ENCODE measurements at regions not wholly inside any gene's neighbourhood (a gene's known extent, or its start where the extent isn't known, plus 50 kb on each side); places are given as distances from the start of the nearest gene placed in this dataset.

GRCh38 chr6:134451529-134451928 is 133.6 kb upstream of the SGK1 start:
- no peaks in the 10 kb centered on the region for H3K36me3 ChIP-seq
- no peaks in the 10 kb centered on the region for H3K27me3 ChIP-seq (replicated peaks; ENCODE audit: insufficient read depth)
- 80% methylated on average over 1 of the region's 1 CpG for WGBS
- H3K4me1 ChIP-seq (replicated peaks): no peaks in the 10 kb centered on the region
- TF ChIP-seq, protein P1, sequence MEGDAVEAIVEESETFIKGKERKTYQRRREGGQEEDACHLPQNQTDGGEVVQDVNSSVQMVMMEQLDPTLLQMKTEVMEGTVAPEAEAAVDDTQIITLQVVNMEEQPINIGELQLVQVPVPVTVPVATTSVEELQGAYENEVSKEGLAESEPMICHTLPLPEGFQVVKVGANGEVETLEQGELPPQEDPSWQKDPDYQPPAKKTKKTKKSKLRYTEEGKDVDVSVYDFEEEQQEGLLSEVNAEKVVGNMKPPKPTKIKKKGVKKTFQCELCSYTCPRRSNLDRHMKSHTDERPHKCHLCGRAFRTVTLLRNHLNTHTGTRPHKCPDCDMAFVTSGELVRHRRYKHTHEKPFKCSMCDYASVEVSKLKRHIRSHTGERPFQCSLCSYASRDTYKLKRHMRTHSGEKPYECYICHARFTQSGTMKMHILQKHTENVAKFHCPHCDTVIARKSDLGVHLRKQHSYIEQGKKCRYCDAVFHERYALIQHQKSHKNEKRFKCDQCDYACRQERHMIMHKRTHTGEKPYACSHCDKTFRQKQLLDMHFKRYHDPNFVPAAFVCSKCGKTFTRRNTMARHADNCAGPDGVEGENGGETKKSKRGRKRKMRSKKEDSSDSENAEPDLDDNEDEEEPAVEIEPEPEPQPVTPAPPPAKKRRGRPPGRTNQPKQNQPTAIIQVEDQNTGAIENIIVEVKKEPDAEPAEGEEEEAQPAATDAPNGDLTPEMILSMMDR (IDR thresholded peaks at IDR 0.05): no peak
- TF ChIP-seq POLR2AphosphoS5 (IDR thresholded peaks at IDR 0.05) (no peak), POLR2A (IDR thresholded peaks at IDR 0.05) (no peak)
- intact Hi-C loops (cut with DNase I): no loop called here
- H3K27ac ChIP-seq: no peak overlapping the region
- no peak for DNase-seq (ENCODE audit: low spot score)
- no peaks in the 10 kb centered on the region for H3K9me3 ChIP-seq
- H3K4me3 ChIP-seq: no peak overlapping the region

- 82% methylated on average over 2 of the region's 2 CpGs for WGBS
- TF ChIP-seq, protein P1 (IDR thresholded peaks at IDR 0.05): no peak
- TF ChIP-seq POLR2A (IDR thresholded peaks at IDR 0.05) (no peak), POLR2AphosphoS5 (IDR thresholded peaks at IDR 0.05) (no peak)
- H3K36me3 ChIP-seq: no peaks in the 10 kb centered on the region
- no peaks in the 10 kb centered on the region for H3K27me3 ChIP-seq (replicated peaks; ENCODE audit: insufficient read depth)
- H3K27ac ChIP-seq: no peak overlapping the region
- no peaks in the 10 kb centered on the region for H3K9me3 ChIP-seq
- intact Hi-C loops (cut with DNase I): no loop called here
- DNase-seq (ENCODE audit: low spot score): no peak
- H3K4me3 ChIP-seq: no peak overlapping the region
- no peaks in the 10 kb centered on the region for H3K4me1 ChIP-seq (replicated peaks)
Measured at GRCh38 chr6:134449781-134450180, 131.9 kb upstream of the SGK1 start.

- no peaks in the 10 kb centered on the region for H3K4me1 ChIP-seq (replicated peaks)
- TF ChIP-seq, protein P1 (IDR thresholded peaks at IDR 0.05): no peak
- TF ChIP-seq POLR2A (IDR thresholded peaks at IDR 0.05) (no peak), POLR2AphosphoS5 (IDR thresholded peaks at IDR 0.05) (no peak)
- 91% methylated on average over 1 of the region's 1 CpG for WGBS
Measured at GRCh38 chr6:134449004-134449403, 131.1 kb upstream of the SGK1 start.

DNA sequence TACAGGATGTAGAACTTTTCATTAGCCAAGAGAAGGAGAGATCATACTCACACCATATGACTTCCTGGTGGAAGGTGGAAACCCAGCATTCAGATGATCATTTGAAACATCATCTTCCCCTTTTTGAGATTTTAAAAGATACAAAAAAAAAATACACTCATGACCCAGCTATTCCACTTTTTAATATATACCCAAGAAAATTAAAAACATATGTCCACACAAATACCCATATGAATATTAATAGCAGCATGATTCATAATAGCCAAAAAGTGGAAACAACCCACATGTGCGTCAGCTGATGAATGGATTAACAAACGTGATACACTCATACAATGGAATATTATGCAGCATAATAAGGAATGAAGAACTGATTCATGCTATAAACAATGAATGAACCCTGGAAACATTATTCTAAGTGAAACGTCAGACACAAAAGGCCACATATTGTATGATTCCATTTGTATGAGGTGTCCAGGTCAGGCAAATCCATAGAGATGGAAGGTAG is 130.0 kb upstream of the SGK1 start:
- Histone ChIP-seq H3K36me3 (no peaks in the 10 kb centered on the region), H3K27ac (no peak overlapping the region), H3K9me3 (no peaks in the 10 kb centered on the region), H3K27me3 (replicated peaks; ENCODE audit: insufficient read depth) (no peaks in the 10 kb centered on the region), H3K4me1 (replicated peaks) (no peaks in the 10 kb centered on the region), H3K4me3 (no peak overlapping the region)
- WGBS: 57% methylated on average over 3 of the region's 3 CpGs
- intact Hi-C loops (cut with DNase I): no loop called here
- DNase-seq (ENCODE audit: low spot score): no peak
- TF ChIP-seq, protein P1 (IDR thresholded peaks at IDR 0.05): no peak
- TF ChIP-seq POLR2A (IDR thresholded peaks at IDR 0.05) (no peak), POLR2AphosphoS5 (IDR thresholded peaks at IDR 0.05) (no peak)

More at GRCh38 chr6:134449004-134449403, 131.1 kb upstream of the SGK1 start:
- intact Hi-C loops (cut with DNase I): no loop called here
- H3K36me3 ChIP-seq: no peaks in the 10 kb centered on the region
- no peak overlapping the region for H3K4me3 ChIP-seq
- H3K27ac ChIP-seq: no peak overlapping the region
- H3K9me3 ChIP-seq: no peaks in the 10 kb centered on the region
- no peak for DNase-seq (ENCODE audit: low spot score)
- H3K27me3 ChIP-seq (replicated peaks; ENCODE audit: insufficient read depth): no peaks in the 10 kb centered on the region

- no peaks in the 10 kb centered on the region for H3K9me3 ChIP-seq
- intact Hi-C loops (cut with DNase I): no loop called here
- H3K36me3 ChIP-seq: no peaks in the 10 kb centered on the region
- no peak overlapping the region for H3K4me3 ChIP-seq
- no peaks in the 10 kb centered on the region for H3K4me1 ChIP-seq (replicated peaks)
- TF ChIP-seq, protein P1 (IDR thresholded peaks at IDR 0.05): no peak
- peak; percentile 43 for TF ChIP-seq POLR2AphosphoS5 (IDR thresholded peaks at IDR 0.05)
- WGBS: 36% methylated on average over 3 of the region's 3 CpGs
- H3K27ac ChIP-seq: no peak overlapping the region
- DNase-seq (ENCODE audit: low spot score): peak; percentile 69
- no peaks in the 10 kb centered on the region for H3K27me3 ChIP-seq (replicated peaks; ENCODE audit: insufficient read depth)
Measured at GRCh38 chr6:134447423-134447822, 129.5 kb upstream of the SGK1 start.

Data from prostate gland (tissue), 2 donors.